ENCODE measurements at regions not wholly inside any gene's neighbourhood (a gene's known extent, or its start where the extent isn't known, plus 50 kb on each side); places are given as distances from the start of the nearest gene placed in this dataset.

GRCh38 chr22:49371325-49372110 lies 456.2 kb downstream of the BRD1 start:
- Histone ChIP-seq H3K9me3 (ENCODE audit: low read depth) (no peaks in the 10 kb centered on the region), H3K36me3 (no peaks in the 10 kb centered on the region), H3K27ac (no peak overlapping the region), H3K27me3 (no peaks in the 10 kb centered on the region), H3K4me1 (ENCODE audit: low read depth) (no peaks in the 10 kb centered on the region), H3K4me3 (no peak overlapping the region)
- TF ChIP-seq CTCF (IDR thresholded peaks at IDR 0.05; ENCODE audit: low read depth, low read length) = no peak
- DNase-seq (ENCODE audit: low read depth in 1 of 2, low spot score in 1 of 2) = no peak

GRCh38 chr22:49370627-49371301 lies 456.9 kb downstream of the BRD1 start:
- Histone ChIP-seq H3K27me3 (no peaks in the 10 kb centered on the region), H3K9me3 (ENCODE audit: low read depth) (no peaks in the 10 kb centered on the region), H3K36me3 (no peaks in the 10 kb centered on the region), H3K4me1 (ENCODE audit: low read depth) (no peaks in the 10 kb centered on the region), H3K27ac (no peak overlapping the region), H3K4me3 (no peak overlapping the region)
- no peak for DNase-seq (ENCODE audit: low read depth in 1 of 2, low spot score in 1 of 2)
- no peak for TF ChIP-seq CTCF (IDR thresholded peaks at IDR 0.05; ENCODE audit: low read depth, low read length)

- Histone ChIP-seq H3K9me3 (ENCODE audit: low read depth) (no peaks in the 10 kb centered on the region), H3K27ac (no peak overlapping the region), H3K4me3 (no peak overlapping the region), H3K36me3 (no peaks in the 10 kb centered on the region), H3K27me3 (no peaks in the 10 kb centered on the region), H3K4me1 (ENCODE audit: low read depth) (no peaks in the 10 kb centered on the region)
- no peak for TF ChIP-seq CTCF (IDR thresholded peaks at IDR 0.05; ENCODE audit: low read depth, low read length)
- no peak for DNase-seq (ENCODE audit: low read depth in 1 of 2, low spot score in 1 of 2)
These were observed 457.7 kb downstream of the BRD1 start for GRCh38 chr22:49369726-49370626.

- no peak for TF ChIP-seq CTCF (IDR thresholded peaks at IDR 0.05; ENCODE audit: low read depth, low read length)
- Histone ChIP-seq H3K27ac (no peak overlapping the region), H3K27me3 (no peaks in the 10 kb centered on the region), H3K9me3 (ENCODE audit: low read depth) (no peaks in the 10 kb centered on the region), H3K4me1 (ENCODE audit: low read depth) (no peaks in the 10 kb centered on the region), H3K36me3 (no peaks in the 10 kb centered on the region), H3K4me3 (no peak overlapping the region)
- DNase-seq (ENCODE audit: low read depth in 1 of 2, low spot score in 1 of 2) = no peak
These were observed 458.5 kb downstream of the BRD1 start for GRCh38 chr22:49368976-49369725.
